IPS DF 6.9 (cell line): ENCODE measurements at regions not wholly inside any gene's neighbourhood (a gene's known extent, or its start where the extent isn't known, plus 50 kb on each side); places are given as distances from the start of the nearest gene placed in this dataset.

ENCODE experiments used
- DNase-seq: peaks from one replicate; pipeline ENCODE4 v3.0.0-alpha.2; 2013; ENCODE audit warnings: low read depth, low spot score
- H3K27ac ChIP-seq: one replicate; pipeline ENCODE4 v1.5.1; 2013; ENCODE audit warnings: low read length, control low read depth
- H3K27me3 ChIP-seq: 2 replicates; pipeline ENCODE4 v1.6.1; 2013; ENCODE audit warnings: mild to moderate bottlenecking, low read length; ENCODE audit not compliant: control insufficient read depth, insufficient read depth
- H3K36me3 ChIP-seq: 2 replicates; pipeline ENCODE4 v1.6.1; 2013; ENCODE audit warnings: low read length; ENCODE audit not compliant: control insufficient read depth, insufficient read depth
- H3K4me1 ChIP-seq: 2 replicates; pipeline ENCODE4 v1.6.1; 2013; ENCODE audit warnings: low read length; ENCODE audit not compliant: control insufficient read depth, insufficient read depth
- H3K4me3 ChIP-seq: 2 replicates; pipeline ENCODE4 v1.5.1; 2013; ENCODE audit warnings: mild to moderate bottlenecking, low read length
- H3K9me3 ChIP-seq: 2 replicates; pipeline ENCODE4 v1.6.1; 2013; ENCODE audit warnings: low read length, inconsistent platforms; ENCODE audit not compliant: control insufficient read depth, insufficient read depth
- WGBS: extraction: QIAGEN DNeasy Blood & Tissue Kit; methylation state at CpG from one replicate; pipeline ENCODE4 v1.1.7; 2013; ENCODE audit warnings: mixed read lengths, missing lambda C conversion rate; ENCODE audit not compliant: insufficient read length, insufficient coverage; 5-methylcytosine and 5-hydroxymethylcytosine counted together

GRCh38 chr7:131652194-131652593 lies 95.8 kb upstream of the PODXL start:
- WGBS = no CpG with 5 or more reads among the region's 5 CpGs
- DNase-seq = no peak
- H3K27ac ChIP-seq = no peak overlapping the region

DNA sequence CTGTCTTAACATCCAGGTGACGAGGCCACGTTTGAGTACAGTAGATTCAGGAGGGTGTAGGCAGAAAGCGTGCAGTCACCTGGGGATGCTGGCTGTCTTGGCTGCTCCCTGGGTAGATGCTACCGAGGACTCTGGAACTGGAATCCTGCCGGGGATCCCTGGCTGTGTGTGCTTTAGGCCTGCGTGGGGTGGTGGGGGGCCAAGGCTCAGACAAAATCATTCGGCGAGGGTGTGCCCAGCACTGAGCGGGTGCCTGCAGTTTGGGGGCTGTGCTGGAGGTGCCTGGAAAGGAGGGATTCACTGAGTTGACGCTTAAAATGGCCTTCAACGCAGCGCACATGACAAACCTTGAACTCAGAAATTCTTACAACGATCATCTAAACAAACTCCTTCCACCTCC lies 93.5 kb upstream of the PODXL start:
- Histone ChIP-seq H3K27ac (no peak overlapping the region), H3K27me3 (no peaks in the 10 kb centered on the region), H3K9me3 (no peaks in the 10 kb centered on the region), H3K4me1 (peaks cover 11% of the 10 kb centered on the region; the same call in 1 of the 2 replicates), H3K4me3 (no peak overlapping the region), H3K36me3 (no peaks in the 10 kb centered on the region)
- no peak for DNase-seq
- WGBS = 100% methylated on average over 1 of the region's 13 CpGs

More at GRCh38 chr7:131652194-131652593, 95.8 kb upstream of the PODXL start:
- Histone ChIP-seq H3K4me1 (peaks cover 15% of the 10 kb centered on the region; the same call in 1 of the 2 replicates), H3K9me3 (no peaks in the 10 kb centered on the region), H3K36me3 (no peaks in the 10 kb centered on the region), H3K27me3 (no peaks in the 10 kb centered on the region), H3K4me3 (no peak overlapping the region)

DNA sequence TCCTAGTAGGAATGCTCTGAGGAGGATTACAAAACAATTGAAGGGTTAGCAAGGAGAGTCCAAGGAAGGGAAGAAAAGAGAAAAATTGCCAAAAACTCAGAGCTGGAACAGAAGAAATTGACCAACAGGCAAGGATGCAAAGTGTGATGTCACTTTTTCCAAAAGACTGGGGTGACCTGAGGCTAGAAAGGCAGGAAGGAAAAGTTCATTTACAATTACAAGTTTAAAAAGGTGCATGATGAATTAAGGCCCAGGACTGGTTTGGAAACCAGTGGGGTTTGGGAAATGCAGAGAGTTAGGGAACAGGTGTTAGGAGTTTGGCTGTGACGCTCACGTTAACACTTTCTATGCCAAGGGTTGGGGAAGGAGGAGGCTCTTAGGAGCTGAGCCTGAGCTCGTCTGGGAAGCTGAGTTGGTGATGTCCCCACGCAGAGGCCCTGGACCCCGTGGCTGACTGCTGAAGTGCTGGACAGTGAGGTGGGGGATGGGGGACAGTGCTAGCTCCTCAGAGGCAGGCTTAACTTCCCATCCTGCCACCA lies 92.6 kb upstream of the PODXL start:
- Histone ChIP-seq H3K27ac (no peak overlapping the region), H3K4me1 (peaks cover 10% of the 10 kb centered on the region; the same call in 1 of the 2 replicates), H3K36me3 (no peaks in the 10 kb centered on the region), H3K4me3 (no peak overlapping the region), H3K9me3 (no peaks in the 10 kb centered on the region), H3K27me3 (no peaks in the 10 kb centered on the region)
- no peak for DNase-seq
- no CpG with 5 or more reads among the region's 5 CpGs for WGBS

GRCh38 chr7:131648491-131648890 lies 92.1 kb upstream of the PODXL start:
- peaks cover 7% of the 10 kb centered on the region; the same call in 1 of the 2 replicates for H3K4me1 ChIP-seq
- H3K36me3 ChIP-seq = no peaks in the 10 kb centered on the region
- no CpG with 5 or more reads among the region's 3 CpGs for WGBS

GRCh38 chr7:131646203-131646602 lies 89.8 kb upstream of the PODXL start:
- DNase-seq = no peak
- Histone ChIP-seq H3K27ac (no peak overlapping the region), H3K36me3 (no peaks in the 10 kb centered on the region), H3K4me1 (peaks cover 5% of the 10 kb centered on the region; the same call in 1 of the 2 replicates), H3K4me3 (no peak overlapping the region), H3K27me3 (no peaks in the 10 kb centered on the region), H3K9me3 (no peaks in the 10 kb centered on the region)
- WGBS = no CpG with 5 or more reads among the region's 4 CpGs

More at GRCh38 chr7:131648491-131648890, 92.1 kb upstream of the PODXL start:
- Histone ChIP-seq H3K9me3 (no peaks in the 10 kb centered on the region), H3K27ac (no peak overlapping the region), H3K27me3 (no peaks in the 10 kb centered on the region), H3K4me3 (no peak overlapping the region)
- DNase-seq = no peak

- no CpG with 5 or more reads among the region's 3 CpGs for WGBS
- no peak for DNase-seq
These were observed 86.0 kb upstream of the PODXL start for GRCh38 chr7:131642429-131642828.

DNA sequence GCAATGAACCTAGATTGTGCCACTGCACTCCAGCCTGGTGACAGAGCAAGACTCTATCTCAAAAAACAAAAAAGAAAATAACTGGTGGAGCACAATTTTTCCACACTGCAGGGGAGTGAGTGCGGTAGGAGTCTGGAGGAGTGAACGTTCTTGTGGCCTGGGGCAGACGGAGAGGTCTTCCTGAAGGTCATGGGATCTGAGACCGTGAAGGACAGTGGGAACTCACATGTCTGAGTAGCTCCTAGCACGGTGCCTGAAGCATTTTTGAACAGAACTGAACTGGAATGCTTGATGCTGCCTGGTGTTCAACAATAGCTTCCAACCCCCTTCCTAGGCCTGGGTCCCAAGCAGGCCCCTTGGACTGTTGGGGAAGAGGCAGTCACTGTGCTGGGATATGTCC lies 84.3 kb upstream of the PODXL start:
- peaks cover 4% of the 10 kb centered on the region for H3K4me1 ChIP-seq
- WGBS = no CpG with 5 or more reads among the region's 5 CpGs
- no peaks in the 10 kb centered on the region for H3K36me3 ChIP-seq
- H3K4me3 ChIP-seq = no peak overlapping the region
- H3K27me3 ChIP-seq = no peaks in the 10 kb centered on the region
- H3K9me3 ChIP-seq = no peaks in the 10 kb centered on the region
- no peak overlapping the region for H3K27ac ChIP-seq
- no peak for DNase-seq

More at GRCh38 chr7:131642429-131642828, 86.0 kb upstream of the PODXL start:
- Histone ChIP-seq H3K27ac (no peak overlapping the region), H3K4me3 (no peak overlapping the region), H3K27me3 (no peaks in the 10 kb centered on the region), H3K9me3 (no peaks in the 10 kb centered on the region), H3K4me1 (peaks cover 4% of the 10 kb centered on the region), H3K36me3 (no peaks in the 10 kb centered on the region)

DNA sequence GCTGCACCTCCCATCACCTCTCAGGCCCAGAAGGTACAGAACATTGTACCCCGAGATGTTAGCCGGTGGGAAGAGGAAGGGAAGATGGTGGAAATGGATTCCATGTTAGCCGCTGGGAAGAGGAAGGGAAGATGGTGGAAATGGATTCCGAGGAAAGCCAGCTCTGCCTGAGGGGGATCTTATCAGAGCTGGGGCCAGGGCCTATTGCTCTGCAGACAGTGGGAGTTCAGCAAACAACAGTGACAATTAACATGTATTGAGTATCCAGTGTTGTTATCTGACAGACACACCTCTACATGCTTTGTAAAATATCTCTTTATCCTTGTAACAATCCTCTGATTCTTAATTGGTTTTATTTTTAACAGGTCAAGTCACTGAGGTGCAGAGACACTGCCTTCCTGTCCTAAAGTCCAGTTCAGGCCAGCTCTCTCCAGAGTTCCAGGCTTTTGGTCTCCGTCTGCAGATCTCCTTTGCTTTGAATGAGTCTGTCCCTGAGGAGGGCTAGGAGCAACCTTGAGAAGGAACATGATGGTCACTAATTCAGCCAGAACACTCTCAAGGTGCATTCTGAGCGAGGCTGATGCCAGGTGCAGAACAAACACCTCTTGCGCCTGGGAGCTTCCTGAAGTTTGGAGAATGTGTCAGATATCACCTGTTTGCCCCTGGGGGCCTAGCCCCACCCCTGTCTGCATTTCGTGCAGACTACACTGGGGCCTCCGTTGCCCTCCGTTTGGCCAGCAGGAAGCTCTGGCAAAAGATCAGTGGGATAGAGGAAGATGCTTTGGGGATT lies 82.4 kb upstream of the PODXL start:
- H3K4me1 ChIP-seq = peaks cover 4% of the 10 kb centered on the region
- no peak overlapping the region for H3K4me3 ChIP-seq
- no peaks in the 10 kb centered on the region for H3K36me3 ChIP-seq
- WGBS = no CpG with 5 or more reads among the region's 10 CpGs
- H3K9me3 ChIP-seq = no peaks in the 10 kb centered on the region
- no peaks in the 10 kb centered on the region for H3K27me3 ChIP-seq
- DNase-seq = no peak
- no peak overlapping the region for H3K27ac ChIP-seq

GRCh38 chr7:131637859-131638258 lies 81.4 kb upstream of the PODXL start:
- WGBS = no CpG with 5 or more reads among the region's 8 CpGs

DNA sequence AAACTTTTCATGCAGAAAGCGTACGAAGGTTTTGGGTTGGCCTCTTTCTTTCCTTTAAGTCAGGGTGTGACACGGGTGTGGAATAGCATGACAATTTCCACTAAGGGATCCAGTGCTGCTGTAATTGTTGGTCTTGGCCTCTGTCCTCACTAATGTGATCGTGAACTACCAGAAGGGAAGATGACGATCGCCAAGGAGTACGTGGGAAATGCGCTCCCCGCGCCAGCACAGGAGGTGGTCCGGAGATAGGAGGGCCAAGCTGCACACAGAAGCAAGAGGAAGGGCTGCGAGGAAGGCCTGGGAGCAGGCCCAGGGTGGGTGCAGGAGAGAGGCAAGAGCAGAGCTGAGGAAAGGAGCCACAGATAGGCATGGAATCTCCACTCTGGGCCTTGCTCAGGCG lies 79.7 kb upstream of the PODXL start:
- DNase-seq = no peak
- peaks cover 4% of the 10 kb centered on the region for H3K4me1 ChIP-seq
- no CpG with 5 or more reads among the region's 13 CpGs for WGBS

More at GRCh38 chr7:131637859-131638258, 81.4 kb upstream of the PODXL start:
- DNase-seq = no peak
- Histone ChIP-seq H3K9me3 (no peaks in the 10 kb centered on the region), H3K27me3 (no peaks in the 10 kb centered on the region), H3K36me3 (no peaks in the 10 kb centered on the region), H3K4me3 (no peak overlapping the region), H3K27ac (no peak overlapping the region), H3K4me1 (peaks cover 4% of the 10 kb centered on the region)

More for the DNA sequence above, 79.7 kb upstream of the PODXL start:
- Histone ChIP-seq H3K27ac (no peak overlapping the region), H3K4me3 (no peak overlapping the region), H3K9me3 (no peaks in the 10 kb centered on the region), H3K36me3 (no peaks in the 10 kb centered on the region), H3K27me3 (no peaks in the 10 kb centered on the region)
